ENCODE measurements at regions not wholly inside any gene's neighbourhood (a gene's known extent, or its start where the extent isn't known, plus 50 kb on each side); places are given as distances from the start of the nearest gene placed in this dataset.

DNA sequence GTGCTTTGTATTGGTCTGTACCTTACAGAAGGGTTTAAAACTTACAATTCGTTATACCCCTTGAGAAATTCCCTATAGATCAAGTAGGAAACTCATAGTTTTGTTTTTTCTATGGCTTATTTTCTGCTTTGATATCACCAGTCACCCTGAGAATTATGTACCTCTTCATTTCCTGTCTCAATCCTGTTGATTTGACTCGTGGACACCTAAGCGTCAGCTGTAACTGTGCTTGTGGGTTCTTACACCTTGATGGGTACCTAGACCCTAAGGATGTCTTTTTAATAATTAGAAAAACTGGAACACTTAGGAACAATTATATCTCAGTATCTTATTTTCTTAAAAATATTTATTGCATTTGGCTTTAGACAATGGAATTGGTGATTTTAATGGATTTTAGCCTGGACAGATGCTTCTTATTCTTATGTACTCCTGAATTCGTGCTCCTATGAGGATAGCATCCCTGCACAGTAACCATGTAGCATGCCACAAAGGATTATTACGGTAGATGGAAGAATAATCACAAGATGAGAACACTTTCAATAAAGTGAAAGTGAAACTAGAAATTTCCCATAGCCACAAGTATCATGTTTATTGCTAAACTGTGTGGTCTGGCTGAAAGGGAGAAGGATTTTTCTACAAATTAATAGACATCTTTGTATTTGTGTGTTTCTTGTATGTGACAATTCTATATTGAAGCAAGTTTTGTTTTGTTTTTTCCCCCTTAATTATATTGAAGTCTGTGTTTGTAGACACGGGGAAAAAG lies 1920.3 kb upstream of the WWC1 start:
- DNase-seq (ENCODE audit: low spot score, unreplicated experiment): no peak
- H3K9me3 Mint-ChIP-seq (ENCODE audit: low read depth): no peaks in the 10 kb centered on the region
- no peaks in the 10 kb centered on the region for H3K36me3 Mint-ChIP-seq (ENCODE audit: insufficient read depth)
- no peak overlapping the region for H3K4me3 Mint-ChIP-seq (ENCODE audit: low read depth)
- H3K27me3 Mint-ChIP-seq: peaks cover 24% of the 10 kb centered on the region
- H3K4me1 Mint-ChIP-seq (ENCODE audit: low read depth): peaks cover 17% of the 10 kb centered on the region
- TF ChIP-seq, protein P1, sequence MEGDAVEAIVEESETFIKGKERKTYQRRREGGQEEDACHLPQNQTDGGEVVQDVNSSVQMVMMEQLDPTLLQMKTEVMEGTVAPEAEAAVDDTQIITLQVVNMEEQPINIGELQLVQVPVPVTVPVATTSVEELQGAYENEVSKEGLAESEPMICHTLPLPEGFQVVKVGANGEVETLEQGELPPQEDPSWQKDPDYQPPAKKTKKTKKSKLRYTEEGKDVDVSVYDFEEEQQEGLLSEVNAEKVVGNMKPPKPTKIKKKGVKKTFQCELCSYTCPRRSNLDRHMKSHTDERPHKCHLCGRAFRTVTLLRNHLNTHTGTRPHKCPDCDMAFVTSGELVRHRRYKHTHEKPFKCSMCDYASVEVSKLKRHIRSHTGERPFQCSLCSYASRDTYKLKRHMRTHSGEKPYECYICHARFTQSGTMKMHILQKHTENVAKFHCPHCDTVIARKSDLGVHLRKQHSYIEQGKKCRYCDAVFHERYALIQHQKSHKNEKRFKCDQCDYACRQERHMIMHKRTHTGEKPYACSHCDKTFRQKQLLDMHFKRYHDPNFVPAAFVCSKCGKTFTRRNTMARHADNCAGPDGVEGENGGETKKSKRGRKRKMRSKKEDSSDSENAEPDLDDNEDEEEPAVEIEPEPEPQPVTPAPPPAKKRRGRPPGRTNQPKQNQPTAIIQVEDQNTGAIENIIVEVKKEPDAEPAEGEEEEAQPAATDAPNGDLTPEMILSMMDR (IDR thresholded peaks at IDR 0.05; ENCODE audit: unreplicated experiment): no peak
- H3K27ac Mint-ChIP-seq: no peak overlapping the region

DNA sequence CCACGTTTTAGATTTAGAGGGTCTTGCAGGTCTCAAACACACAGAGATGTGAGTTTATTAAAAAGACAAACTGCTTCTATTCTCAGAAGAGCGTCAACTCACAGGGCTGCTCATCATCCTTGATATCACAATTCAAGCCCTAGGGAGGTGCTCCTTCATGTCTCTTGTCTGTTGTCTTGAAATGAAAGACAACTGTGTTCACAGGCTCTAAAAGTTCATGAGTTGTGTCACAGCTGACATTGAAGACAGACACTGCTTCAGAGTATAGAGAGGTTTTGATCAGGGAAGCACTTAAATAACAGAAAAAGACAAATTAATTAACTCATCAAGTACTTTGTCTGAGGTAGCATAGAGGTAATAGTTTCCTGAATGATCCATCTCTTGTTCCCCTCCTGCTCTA lies 1917.6 kb upstream of the WWC1 start:
- Mint-ChIP-seq H3K4me1 (ENCODE audit: low read depth) (peaks cover 17% of the 10 kb centered on the region), H3K4me3 (ENCODE audit: low read depth) (no peak overlapping the region)

GRCh38 chr5:166377756-166378155 lies 1913.7 kb upstream of the WWC1 start:
- Mint-ChIP-seq H3K36me3 (ENCODE audit: insufficient read depth) (no peaks in the 10 kb centered on the region), H3K4me1 (ENCODE audit: low read depth) (peaks cover 4% of the 10 kb centered on the region), H3K4me3 (ENCODE audit: low read depth) (no peak overlapping the region), H3K27ac (no peak overlapping the region), H3K27me3 (peaks cover 9% of the 10 kb centered on the region), H3K9me3 (ENCODE audit: low read depth) (peaks cover 5% of the 10 kb centered on the region)
- no peak for DNase-seq (ENCODE audit: low spot score, unreplicated experiment)
- TF ChIP-seq, protein P1 (IDR thresholded peaks at IDR 0.05; ENCODE audit: unreplicated experiment): no peak

More for the DNA sequence above, 1917.6 kb upstream of the WWC1 start:
- no peak overlapping the region for H3K27ac Mint-ChIP-seq
- H3K36me3 Mint-ChIP-seq (ENCODE audit: insufficient read depth): no peaks in the 10 kb centered on the region
- peaks cover 21% of the 10 kb centered on the region for H3K27me3 Mint-ChIP-seq
- no peaks in the 10 kb centered on the region for H3K9me3 Mint-ChIP-seq (ENCODE audit: low read depth)
- TF ChIP-seq, protein P1 (IDR thresholded peaks at IDR 0.05; ENCODE audit: unreplicated experiment): no peak
- DNase-seq (ENCODE audit: low spot score, unreplicated experiment): no peak

DNA sequence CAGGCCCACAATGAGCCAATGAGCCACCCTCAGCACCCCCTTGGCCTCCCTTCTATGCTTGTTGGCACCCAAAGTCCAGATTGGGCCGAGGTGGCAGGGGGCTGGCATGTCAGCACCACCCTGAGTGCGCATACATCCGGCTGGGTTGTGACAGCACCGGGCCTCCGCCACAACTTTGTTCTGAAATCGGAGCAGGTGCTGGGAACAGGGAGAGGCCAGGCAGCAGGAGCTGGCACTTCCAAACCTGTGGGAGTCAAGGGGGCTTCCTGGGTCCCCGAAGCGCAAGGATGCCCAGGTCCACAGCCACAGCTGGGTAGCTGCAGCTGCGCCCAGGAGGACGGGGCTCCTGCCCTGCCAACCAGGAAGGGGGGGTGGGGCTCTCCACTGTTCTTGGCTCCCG lies 1911.9 kb upstream of the WWC1 start:
- Mint-ChIP-seq H3K27me3 (peaks cover 6% of the 10 kb centered on the region), H3K9me3 (ENCODE audit: low read depth) (peaks cover 5% of the 10 kb centered on the region), H3K4me3 (ENCODE audit: low read depth) (no peak overlapping the region), H3K36me3 (ENCODE audit: insufficient read depth) (no peaks in the 10 kb centered on the region), H3K4me1 (ENCODE audit: low read depth) (no peaks in the 10 kb centered on the region), H3K27ac (no peak overlapping the region)
- no peak for DNase-seq (ENCODE audit: low spot score, unreplicated experiment)
- TF ChIP-seq, protein P1 (IDR thresholded peaks at IDR 0.05; ENCODE audit: unreplicated experiment): no peak

- H3K27me3 Mint-ChIP-seq: no peaks in the 10 kb centered on the region
- no peak for DNase-seq (ENCODE audit: low spot score, unreplicated experiment)
Observed at GRCh38 chr5:166382031-166382430, 1909.4 kb upstream of the WWC1 start.

More at GRCh38 chr5:166382031-166382430, 1909.4 kb upstream of the WWC1 start:
- H3K36me3 Mint-ChIP-seq (ENCODE audit: insufficient read depth): no peaks in the 10 kb centered on the region
- H3K27ac Mint-ChIP-seq: no peak overlapping the region
- H3K4me1 Mint-ChIP-seq (ENCODE audit: low read depth): no peaks in the 10 kb centered on the region
- H3K4me3 Mint-ChIP-seq (ENCODE audit: low read depth): no peak overlapping the region
- TF ChIP-seq, protein P1 (IDR thresholded peaks at IDR 0.05; ENCODE audit: unreplicated experiment): no peak
- H3K9me3 Mint-ChIP-seq (ENCODE audit: low read depth): peaks cover 5% of the 10 kb centered on the region
